SK-N-SH treated with all-trans-retinoic acid at 6 μM for 48 hours (cell line): ENCODE measurements at regions not wholly inside any gene's neighbourhood (a gene's known extent, or its start where the extent isn't known, plus 50 kb on each side); places are given as distances from the start of the nearest gene placed in this dataset.

ENCODE experiments used
- ATAC-seq: fragments of 200-7000 bp; cut with Tn5 transposase; 3 replicates; pipeline ENCODE4 v1.9.1; 2020; ENCODE audit warnings: mild to moderate bottlenecking, moderate library complexity
- ARNTL ChIP-seq: fragments of 450-650 bp; formaldehyde crosslinking; IDR thresholded peaks from 2 replicates; pipeline ENCODE4 v1.5.0; 2020; ENCODE audit warnings: low read depth, mild to moderate bottlenecking, moderate library complexity, borderline replicate concordance
- CSDC2 ChIP-seq: fragments of 250-450 bp; sonication (Bioruptor Pico); IDR thresholded peaks from 2 replicates; pipeline ENCODE4 v1.5.0; 2020; ENCODE audit warnings: mild to moderate bottlenecking, moderate library complexity
- ESRRG ChIP-seq: fragments of 250-450 bp; sonication (Bioruptor Pico); IDR thresholded peaks from 2 replicates; pipeline ENCODE4 v1.6.1; 2021; ENCODE audit warnings: mild to moderate bottlenecking
- GLIS3 ChIP-seq: fragments of 250-450 bp; sonication (Bioruptor Pico); IDR thresholded peaks from 2 replicates; pipeline ENCODE4 v1.5.0; 2020; ENCODE audit warnings: mild to moderate bottlenecking, moderate library complexity
- ISL1 ChIP-seq: fragments of 250-450 bp; sonication (Bioruptor Pico); IDR thresholded peaks from 2 replicates; pipeline ENCODE4 v2.1.2; 2022; ENCODE audit warnings: mild to moderate bottlenecking, moderate library complexity
- OSR1 ChIP-seq: fragments of 250-450 bp; sonication (Bioruptor Pico); IDR thresholded peaks from 2 replicates; pipeline ENCODE4 v1.8.0; 2022; ENCODE audit warnings: moderate library complexity, mild to moderate bottlenecking, inconsistent platforms
- PPARA ChIP-seq: fragments of 250-450 bp; sonication (Bioruptor Pico); IDR thresholded peaks from 2 replicates; pipeline ENCODE4 v1.5.0; 2020; ENCODE audit warnings: mild to moderate bottlenecking, borderline replicate concordance
- RARB ChIP-seq: fragments of 250-450 bp; sonication (Bioruptor Pico); IDR thresholded peaks from 2 replicates; pipeline ENCODE4 v1.8.0; 2021; ENCODE audit warnings: mild to moderate bottlenecking, moderate library complexity
- SNAI2 ChIP-seq: fragments of 250-450 bp; sonication (Bioruptor Pico); IDR thresholded peaks from 2 replicates; pipeline ENCODE4 v1.5.0; 2020; ENCODE audit warnings: mild to moderate bottlenecking, moderate library complexity
- TCF4 ChIP-seq: fragments of 250-450 bp; sonication (Bioruptor Pico); IDR thresholded peaks from 2 replicates; pipeline ENCODE4 v1.8.0; 2021; ENCODE audit warnings: mild to moderate bottlenecking, moderate library complexity, borderline replicate concordance
- TOX ChIP-seq: fragments of 250-450 bp; sonication (Bioruptor Pico); IDR thresholded peaks from 2 replicates; pipeline ENCODE4 v1.8.0; 2021; ENCODE audit warnings: mild to moderate bottlenecking, moderate library complexity, borderline replicate concordance
- ZFP3 ChIP-seq: fragments of 250-450 bp; sonication (Bioruptor Pico); IDR thresholded peaks from 2 replicates; pipeline ENCODE4 v1.5.0; 2020; ENCODE audit warnings: mild to moderate bottlenecking, moderate library complexity
- ZFP30 ChIP-seq: fragments of 450-650 bp; formaldehyde crosslinking; IDR thresholded peaks from 2 replicates; pipeline ENCODE4 v1.5.0; 2022; ENCODE audit warnings: mild to moderate bottlenecking, moderate library complexity
- ZNF565 ChIP-seq: fragments of 450-650 bp; formaldehyde crosslinking; conservative IDR thresholded peaks from 2 replicates; pipeline ENCODE4 v1.5.0; 2020; ENCODE audit warnings: low read depth, mild to moderate bottlenecking, moderate library complexity
- ZNF8 ChIP-seq: fragments of 450-650 bp; formaldehyde crosslinking; IDR thresholded peaks from 2 replicates; pipeline ENCODE4 v1.5.0; 2020; ENCODE audit warnings: mild to moderate bottlenecking, moderate library complexity
- TF ChIP-seq, protein P1 (sequence below): fragments of 250-450 bp; sonication (Bioruptor Pico); IDR thresholded peaks from 2 replicates; pipeline ENCODE4 v1.5.1; 2020; ENCODE audit warnings: low read depth, mild to moderate bottlenecking, moderate library complexity
- TF ChIP-seq, protein P2 (sequence below): fragments of 250-450 bp; sonication (Bioruptor Pico); IDR thresholded peaks from 2 replicates; pipeline ENCODE4 v1.5.0; 2020; ENCODE audit warnings: mild to moderate bottlenecking, moderate library complexity
- TF ChIP-seq, protein P3 (sequence below): fragments of 250-450 bp; sonication (Bioruptor Pico); IDR thresholded peaks from 2 replicates; pipeline ENCODE4 v1.8.0; 2021; ENCODE audit warnings: low read depth, mild to moderate bottlenecking, moderate library complexity, borderline replicate concordance
- TF ChIP-seq, protein P4 (sequence below): fragments of 250-450 bp; sonication (Bioruptor Pico); IDR thresholded peaks from 2 replicates; pipeline ENCODE4 v1.8.0; 2020; ENCODE audit warnings: mild to moderate bottlenecking, moderate library complexity, borderline replicate concordance
- TF ChIP-seq, protein P5 (sequence below): fragments of 250-450 bp; sonication (Bioruptor Pico); IDR thresholded peaks from 2 replicates; pipeline ENCODE4 v1.5.1; 2021; ENCODE audit warnings: mild to moderate bottlenecking, moderate library complexity

DNA sequence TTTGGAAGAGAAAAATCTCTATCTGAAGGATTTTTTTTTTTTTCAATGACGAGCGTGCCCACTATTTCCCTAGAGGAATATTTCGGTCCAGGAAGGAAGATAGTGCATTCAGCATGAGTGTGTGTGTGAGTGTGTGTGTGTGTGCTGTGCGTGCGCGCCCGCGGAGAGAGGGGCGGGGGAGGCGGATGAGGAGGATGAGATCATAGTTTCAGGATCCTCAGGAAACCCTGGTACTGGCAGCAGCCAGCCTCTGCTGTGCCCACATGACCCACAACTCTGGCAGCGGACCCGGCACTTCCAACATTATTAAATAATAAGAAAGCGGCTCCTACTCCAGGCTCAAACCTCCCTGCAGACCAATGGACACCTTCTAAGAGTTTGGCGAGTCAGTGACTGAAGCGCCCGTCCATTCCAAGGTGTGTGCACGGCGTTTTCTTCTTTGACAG is 217.0 kb upstream of the DTNA start:
- ATAC-seq = peak; percentile 85
- TF ChIP-seq ZFP30 (CRISPR knock-in tag) = no peak
- TF ChIP-seq, protein P1, sequence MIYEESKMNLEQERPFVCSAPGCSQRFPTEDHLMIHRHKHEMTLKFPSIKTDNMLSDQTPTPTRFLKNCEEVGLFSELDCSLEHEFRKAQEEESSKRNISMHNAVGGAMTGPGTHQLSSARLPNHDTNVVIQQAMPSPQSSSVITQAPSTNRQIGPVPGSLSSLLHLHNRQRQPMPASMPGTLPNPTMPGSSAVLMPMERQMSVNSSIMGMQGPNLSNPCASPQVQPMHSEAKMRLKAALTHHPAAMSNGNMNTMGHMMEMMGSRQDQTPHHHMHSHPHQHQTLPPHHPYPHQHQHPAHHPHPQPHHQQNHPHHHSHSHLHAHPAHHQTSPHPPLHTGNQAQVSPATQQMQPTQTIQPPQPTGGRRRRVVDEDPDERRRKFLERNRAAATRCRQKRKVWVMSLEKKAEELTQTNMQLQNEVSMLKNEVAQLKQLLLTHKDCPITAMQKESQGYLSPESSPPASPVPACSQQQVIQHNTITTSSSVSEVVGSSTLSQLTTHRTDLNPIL (CRISPR knock-in tag) = peak; percentile 83
- no peak for TF ChIP-seq RARB (CRISPR knock-in tag)
- 0 out of 2 replicates have a peak, but pooled peaks have one; percentile 17 for TF ChIP-seq ISL1 (CRISPR knock-in tag)

DNA sequence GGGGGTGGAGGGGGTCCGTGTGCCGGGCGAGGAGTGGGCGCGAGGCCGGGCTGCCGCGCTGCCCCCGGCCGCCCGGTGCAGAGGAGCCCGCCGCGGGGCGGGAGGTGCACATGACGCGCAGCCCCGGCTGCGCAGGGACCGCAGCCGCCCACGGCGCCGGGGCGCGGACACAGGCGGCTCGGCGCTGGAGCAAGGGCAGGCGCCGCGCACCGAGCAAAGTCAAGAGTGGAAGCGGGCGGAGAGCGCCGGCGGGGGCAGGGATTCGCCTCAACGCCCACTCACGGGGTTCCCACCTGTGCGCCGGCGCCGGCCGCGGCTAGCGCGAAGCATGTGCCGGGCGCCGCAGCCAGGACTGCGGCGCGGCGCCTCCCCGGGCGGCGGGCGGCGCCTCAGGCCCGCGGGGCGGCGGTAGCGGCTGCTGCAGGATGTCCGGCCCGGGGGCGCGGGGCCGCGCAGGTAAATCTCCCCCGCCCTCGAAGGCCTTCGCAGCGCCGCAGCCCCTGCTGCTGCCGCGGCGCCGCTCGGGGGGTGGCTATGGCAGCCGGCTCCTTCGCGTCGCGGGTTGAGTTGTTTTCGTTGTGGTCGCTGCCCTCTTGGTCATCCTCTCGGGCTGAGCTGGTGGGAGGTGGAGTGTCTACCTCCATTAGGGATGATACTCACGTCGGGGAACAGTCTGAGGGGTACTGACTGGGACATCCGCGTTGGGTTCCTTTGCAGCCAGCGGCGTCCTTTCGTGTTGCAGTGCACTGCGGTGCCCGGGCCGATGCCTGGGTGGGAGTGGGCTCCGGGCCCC is 216.3 kb upstream of the DTNA start:
- TF ChIP-seq ARNTL (CRISPR knock-in tag) = no peak
- TF ChIP-seq, protein P2, sequence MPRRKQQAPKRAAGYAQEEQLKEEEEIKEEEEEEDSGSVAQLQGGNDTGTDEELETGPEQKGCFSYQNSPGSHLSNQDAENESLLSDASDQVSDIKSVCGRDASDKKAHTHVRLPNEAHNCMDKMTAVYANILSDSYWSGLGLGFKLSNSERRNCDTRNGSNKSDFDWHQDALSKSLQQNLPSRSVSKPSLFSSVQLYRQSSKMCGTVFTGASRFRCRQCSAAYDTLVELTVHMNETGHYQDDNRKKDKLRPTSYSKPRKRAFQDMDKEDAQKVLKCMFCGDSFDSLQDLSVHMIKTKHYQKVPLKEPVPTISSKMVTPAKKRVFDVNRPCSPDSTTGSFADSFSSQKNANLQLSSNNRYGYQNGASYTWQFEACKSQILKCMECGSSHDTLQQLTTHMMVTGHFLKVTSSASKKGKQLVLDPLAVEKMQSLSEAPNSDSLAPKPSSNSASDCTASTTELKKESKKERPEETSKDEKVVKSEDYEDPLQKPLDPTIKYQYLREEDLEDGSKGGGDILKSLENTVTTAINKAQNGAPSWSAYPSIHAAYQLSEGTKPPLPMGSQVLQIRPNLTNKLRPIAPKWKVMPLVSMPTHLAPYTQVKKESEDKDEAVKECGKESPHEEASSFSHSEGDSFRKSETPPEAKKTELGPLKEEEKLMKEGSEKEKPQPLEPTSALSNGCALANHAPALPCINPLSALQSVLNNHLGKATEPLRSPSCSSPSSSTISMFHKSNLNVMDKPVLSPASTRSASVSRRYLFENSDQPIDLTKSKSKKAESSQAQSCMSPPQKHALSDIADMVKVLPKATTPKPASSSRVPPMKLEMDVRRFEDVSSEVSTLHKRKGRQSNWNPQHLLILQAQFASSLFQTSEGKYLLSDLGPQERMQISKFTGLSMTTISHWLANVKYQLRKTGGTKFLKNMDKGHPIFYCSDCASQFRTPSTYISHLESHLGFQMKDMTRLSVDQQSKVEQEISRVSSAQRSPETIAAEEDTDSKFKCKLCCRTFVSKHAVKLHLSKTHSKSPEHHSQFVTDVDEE = peak; percentile 45; the same call in 1 of the 2 replicates
- TF ChIP-seq, protein P3, sequence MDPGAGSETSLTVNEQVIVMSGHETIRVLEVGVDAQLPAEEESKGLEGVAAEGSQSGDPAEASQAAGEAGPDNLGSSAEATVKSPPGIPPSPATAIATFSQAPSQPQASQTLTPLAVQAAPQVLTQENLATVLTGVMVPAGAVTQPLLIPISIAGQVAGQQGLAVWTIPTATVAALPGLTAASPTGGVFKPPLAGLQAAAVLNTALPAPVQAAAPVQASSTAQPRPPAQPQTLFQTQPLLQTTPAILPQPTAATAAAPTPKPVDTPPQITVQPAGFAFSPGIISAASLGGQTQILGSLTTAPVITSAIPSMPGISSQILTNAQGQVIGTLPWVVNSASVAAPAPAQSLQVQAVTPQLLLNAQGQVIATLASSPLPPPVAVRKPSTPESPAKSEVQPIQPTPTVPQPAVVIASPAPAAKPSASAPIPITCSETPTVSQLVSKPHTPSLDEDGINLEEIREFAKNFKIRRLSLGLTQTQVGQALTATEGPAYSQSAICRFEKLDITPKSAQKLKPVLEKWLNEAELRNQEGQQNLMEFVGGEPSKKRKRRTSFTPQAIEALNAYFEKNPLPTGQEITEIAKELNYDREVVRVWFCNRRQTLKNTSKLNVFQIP = no peak
- TF ChIP-seq, all 23 proteins: peak for 1
- ATAC-seq = peak; percentile 82

DNA sequence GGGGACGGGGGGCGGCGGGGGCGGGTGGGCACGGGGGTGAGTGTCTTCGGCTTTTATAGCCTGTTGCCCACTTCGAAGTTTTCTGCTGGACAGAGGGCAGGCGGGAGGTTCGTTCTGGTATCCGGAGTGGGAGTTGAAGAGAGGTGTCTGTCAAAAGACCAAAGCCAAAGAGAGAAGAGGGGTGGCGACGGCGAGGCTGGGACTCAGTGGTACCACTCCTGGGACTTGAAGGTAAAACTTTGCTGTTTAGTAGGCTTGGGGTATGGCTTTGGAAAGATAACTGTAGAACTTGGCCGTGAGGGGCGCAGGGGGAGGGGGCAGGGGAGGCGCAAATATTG is 215.8 kb upstream of the DTNA start:
- TF ChIP-seq TOX (CRISPR knock-in tag) = no peak
- TF ChIP-seq, protein P4, sequence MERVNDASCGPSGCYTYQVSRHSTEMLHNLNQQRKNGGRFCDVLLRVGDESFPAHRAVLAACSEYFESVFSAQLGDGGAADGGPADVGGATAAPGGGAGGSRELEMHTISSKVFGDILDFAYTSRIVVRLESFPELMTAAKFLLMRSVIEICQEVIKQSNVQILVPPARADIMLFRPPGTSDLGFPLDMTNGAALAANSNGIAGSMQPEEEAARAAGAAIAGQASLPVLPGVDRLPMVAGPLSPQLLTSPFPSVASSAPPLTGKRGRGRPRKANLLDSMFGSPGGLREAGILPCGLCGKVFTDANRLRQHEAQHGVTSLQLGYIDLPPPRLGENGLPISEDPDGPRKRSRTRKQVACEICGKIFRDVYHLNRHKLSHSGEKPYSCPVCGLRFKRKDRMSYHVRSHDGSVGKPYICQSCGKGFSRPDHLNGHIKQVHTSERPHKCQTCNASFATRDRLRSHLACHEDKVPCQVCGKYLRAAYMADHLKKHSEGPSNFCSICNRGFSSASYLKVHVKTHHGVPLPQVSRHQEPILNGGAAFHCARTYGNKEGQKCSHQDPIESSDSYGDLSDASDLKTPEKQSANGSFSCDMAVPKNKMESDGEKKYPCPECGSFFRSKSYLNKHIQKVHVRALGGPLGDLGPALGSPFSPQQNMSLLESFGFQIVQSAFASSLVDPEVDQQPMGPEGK (CRISPR knock-in tag) = no peak
- no peak for TF ChIP-seq ESRRG
- no peak for TF ChIP-seq ZNF565
- no peak for TF ChIP-seq TCF4 (CRISPR knock-in tag)
- TF ChIP-seq, protein P2 = no peak
- TF ChIP-seq ZFP30 (CRISPR knock-in tag) = no peak
- TF ChIP-seq CSDC2 (CRISPR knock-in tag) = no peak
- no peak for TF ChIP-seq ZFP3 (CRISPR knock-in tag)
- TF ChIP-seq SNAI2 (CRISPR knock-in tag) = no peak
- TF ChIP-seq OSR1 (CRISPR knock-in tag) = no peak
- TF ChIP-seq, all 23 proteins: peak for 0
- ATAC-seq = no peak; the same call in 2 of the 3 replicates

DNA sequence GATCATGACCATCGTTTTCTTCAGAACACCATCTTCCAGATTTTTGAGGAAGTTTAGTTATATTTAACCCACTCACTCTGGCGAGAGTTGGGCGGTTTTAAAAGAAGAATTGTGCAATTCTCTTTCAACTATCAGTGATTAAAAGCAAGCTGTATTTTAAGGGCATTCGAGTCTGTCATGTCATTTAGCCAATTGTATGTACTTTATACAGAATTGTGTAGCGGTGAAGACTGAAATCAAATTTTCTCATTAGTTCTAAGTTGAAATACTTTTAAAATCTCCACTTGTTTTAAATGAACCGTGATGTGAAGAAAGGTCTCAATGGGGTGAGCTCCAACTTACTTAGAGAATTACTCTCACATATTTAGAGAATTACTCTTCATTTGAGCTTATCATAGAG is 214.6 kb upstream of the DTNA start:
- ATAC-seq = no peak
- TF ChIP-seq ZNF8 (CRISPR knock-in tag) (no peak), TOX (CRISPR knock-in tag) (no peak), ESRRG (no peak), PPARA (CRISPR knock-in tag) (no peak), GLIS3 (CRISPR knock-in tag) (no peak), ARNTL (CRISPR knock-in tag) (no peak), ZFP30 (CRISPR knock-in tag) (no peak)
- TF ChIP-seq, protein P2 = no peak
- TF ChIP-seq, protein P5, sequence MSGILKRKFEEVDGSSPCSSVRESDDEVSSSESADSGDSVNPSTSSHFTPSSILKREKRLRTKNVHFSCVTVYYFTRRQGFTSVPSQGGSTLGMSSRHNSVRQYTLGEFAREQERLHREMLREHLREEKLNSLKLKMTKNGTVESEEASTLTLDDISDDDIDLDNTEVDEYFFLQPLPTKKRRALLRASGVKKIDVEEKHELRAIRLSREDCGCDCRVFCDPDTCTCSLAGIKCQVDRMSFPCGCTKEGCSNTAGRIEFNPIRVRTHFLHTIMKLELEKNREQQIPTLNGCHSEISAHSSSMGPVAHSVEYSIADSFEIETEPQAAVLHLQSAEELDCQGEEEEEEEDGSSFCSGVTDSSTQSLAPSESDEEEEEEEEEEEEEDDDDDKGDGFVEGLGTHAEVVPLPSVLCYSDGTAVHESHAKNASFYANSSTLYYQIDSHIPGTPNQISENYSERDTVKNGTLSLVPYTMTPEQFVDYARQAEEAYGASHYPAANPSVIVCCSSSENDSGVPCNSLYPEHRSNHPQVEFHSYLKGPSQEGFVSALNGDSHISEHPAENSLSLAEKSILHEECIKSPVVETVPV (CRISPR knock-in tag) = no peak
